Stomach (tissue), 4 donors: ENCODE measurements at regions not wholly inside any gene's neighbourhood (a gene's known extent, or its start where the extent isn't known, plus 50 kb on each side); places are given as distances from the start of the nearest gene placed in this dataset.

Experiments
- EP300 ChIP-seq: sonication (generic); formaldehyde crosslinking; IDR thresholded peaks from one replicate; pipeline ENCODE4 v1.6.1; 2017; ENCODE audit warnings: antibody characterized with exemption
- TF ChIP-seq, protein P1 (sequence below), 7 experiments: fragments of 450-650 bp in 4 of 7; fragments of 200-600 bp in 3 of 7; sonication (generic) in 3 of 7; IDR thresholded peaks; one replicate each; pipeline ENCODE4 v1.5.1; 2016 to 2019; ENCODE audit warnings: antibody characterized with exemption in 7 of 7, control low read depth in 2 of 7, mild to moderate bottlenecking in 1 of 7

DNA sequence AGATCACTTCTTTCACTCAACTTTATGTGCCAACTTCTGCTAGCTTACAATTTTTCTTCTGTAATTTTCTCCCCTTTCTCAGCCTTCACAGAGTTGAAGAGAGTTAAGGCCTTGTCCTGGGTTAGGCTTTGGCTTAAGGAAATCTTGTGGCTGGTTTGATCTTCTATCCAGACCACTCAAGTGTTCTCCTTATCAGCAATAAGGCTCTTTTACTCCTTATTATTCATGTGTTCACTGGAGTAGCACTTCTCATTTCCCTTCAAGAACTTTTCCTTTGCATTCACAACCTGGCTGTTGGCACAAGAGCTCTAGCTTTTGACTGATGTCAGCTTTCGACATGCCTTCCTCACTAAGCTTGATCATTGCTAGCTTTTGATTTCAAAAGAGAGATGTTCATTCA, 86.9 kb upstream of the ALDH1B1 start:
- TF ChIP-seq, protein P1, sequence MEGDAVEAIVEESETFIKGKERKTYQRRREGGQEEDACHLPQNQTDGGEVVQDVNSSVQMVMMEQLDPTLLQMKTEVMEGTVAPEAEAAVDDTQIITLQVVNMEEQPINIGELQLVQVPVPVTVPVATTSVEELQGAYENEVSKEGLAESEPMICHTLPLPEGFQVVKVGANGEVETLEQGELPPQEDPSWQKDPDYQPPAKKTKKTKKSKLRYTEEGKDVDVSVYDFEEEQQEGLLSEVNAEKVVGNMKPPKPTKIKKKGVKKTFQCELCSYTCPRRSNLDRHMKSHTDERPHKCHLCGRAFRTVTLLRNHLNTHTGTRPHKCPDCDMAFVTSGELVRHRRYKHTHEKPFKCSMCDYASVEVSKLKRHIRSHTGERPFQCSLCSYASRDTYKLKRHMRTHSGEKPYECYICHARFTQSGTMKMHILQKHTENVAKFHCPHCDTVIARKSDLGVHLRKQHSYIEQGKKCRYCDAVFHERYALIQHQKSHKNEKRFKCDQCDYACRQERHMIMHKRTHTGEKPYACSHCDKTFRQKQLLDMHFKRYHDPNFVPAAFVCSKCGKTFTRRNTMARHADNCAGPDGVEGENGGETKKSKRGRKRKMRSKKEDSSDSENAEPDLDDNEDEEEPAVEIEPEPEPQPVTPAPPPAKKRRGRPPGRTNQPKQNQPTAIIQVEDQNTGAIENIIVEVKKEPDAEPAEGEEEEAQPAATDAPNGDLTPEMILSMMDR (IDR thresholded peaks at IDR 0.05) = no peak
- TF ChIP-seq EP300 = no peak
